ENCODE measurements at regions not wholly inside any gene's neighbourhood (a gene's known extent, or its start where the extent isn't known, plus 50 kb on each side); places are given as distances from the start of the nearest gene placed in this dataset.

DNA sequence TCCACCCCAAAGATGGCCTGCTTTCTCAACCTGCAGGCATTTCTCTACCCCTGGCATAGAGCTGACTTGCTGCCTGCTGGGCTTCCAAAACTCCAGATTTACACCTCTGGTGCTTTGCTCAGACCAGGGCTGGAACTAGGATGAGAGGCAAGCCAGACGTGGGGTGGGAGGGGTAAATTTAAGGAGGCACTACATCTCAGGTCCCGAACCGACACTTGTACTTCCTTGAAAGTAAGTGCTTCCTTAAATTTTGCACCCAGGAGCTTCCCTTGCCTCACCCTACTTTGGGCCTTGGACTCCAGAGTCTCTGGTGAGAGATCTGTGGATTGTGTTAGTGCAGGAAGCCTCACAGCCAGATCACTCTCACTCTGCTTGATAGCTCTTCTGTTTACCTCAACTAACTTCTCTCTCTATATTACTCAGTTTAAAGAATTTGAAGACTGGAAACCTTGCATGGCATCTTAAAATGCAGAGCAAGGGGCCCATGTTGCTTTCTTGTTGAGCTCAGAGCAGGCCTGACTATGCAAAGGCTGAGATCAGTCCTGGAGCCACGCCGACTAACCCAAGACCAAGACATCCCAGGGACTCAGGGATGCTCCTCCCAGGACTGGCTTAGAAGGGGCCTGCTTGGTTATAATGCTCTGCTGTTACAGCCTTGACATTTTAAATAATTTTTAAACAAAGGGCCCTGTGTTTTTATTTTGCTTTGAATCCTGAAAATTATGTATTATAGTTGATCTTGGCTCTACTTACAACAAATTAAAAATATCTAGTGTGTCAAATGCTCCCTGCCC, 145.0 kb upstream of the LEF1 start:
- H3K9me3 ChIP-seq (ENCODE audit: control insufficient read depth, insufficient read depth, low read length), result no peaks in the 10 kb centered on the region
- Mint-ChIP-seq H3K27me3 (ENCODE audit: low read depth in 2 of 2) (peaks cover 12 to 24% of the 10 kb centered on the region in 2 donors), H3K4me3 (no peak overlapping the region), H3K9me3 (no peaks in the 10 kb centered on the region), H3K4me1 (no peaks in the 10 kb centered on the region), H3K27ac (no peak overlapping the region), H3K36me3 (no peaks in the 10 kb centered on the region)
- no peaks in the 10 kb centered on the region for H3K36me3 ChIP-seq (ENCODE audit: control insufficient read depth, insufficient read depth, low read length)
- DNase-seq (no peak), ATAC-seq (no peak)
- no peaks in the 10 kb centered on the region for H3K4me1 ChIP-seq (ENCODE audit: control insufficient read depth, insufficient read depth, low read length)
- peaks cover 2% of the 10 kb centered on the region for H3K27me3 ChIP-seq (ENCODE audit: control insufficient read depth, insufficient read depth, low read length)
- TF ChIP-seq, protein P1, sequence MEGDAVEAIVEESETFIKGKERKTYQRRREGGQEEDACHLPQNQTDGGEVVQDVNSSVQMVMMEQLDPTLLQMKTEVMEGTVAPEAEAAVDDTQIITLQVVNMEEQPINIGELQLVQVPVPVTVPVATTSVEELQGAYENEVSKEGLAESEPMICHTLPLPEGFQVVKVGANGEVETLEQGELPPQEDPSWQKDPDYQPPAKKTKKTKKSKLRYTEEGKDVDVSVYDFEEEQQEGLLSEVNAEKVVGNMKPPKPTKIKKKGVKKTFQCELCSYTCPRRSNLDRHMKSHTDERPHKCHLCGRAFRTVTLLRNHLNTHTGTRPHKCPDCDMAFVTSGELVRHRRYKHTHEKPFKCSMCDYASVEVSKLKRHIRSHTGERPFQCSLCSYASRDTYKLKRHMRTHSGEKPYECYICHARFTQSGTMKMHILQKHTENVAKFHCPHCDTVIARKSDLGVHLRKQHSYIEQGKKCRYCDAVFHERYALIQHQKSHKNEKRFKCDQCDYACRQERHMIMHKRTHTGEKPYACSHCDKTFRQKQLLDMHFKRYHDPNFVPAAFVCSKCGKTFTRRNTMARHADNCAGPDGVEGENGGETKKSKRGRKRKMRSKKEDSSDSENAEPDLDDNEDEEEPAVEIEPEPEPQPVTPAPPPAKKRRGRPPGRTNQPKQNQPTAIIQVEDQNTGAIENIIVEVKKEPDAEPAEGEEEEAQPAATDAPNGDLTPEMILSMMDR (IDR thresholded peaks at IDR 0.05), result no peak
- 89% methylated on average over 5 of the region's 5 CpGs for WGBS (ENCODE audit: insufficient coverage)
- intact Hi-C loops (cut with micrococcal nuclease), result no loop called here
- H3K4me3 ChIP-seq (ENCODE audit: low read length), result no peak overlapping the region
- no peak overlapping the region for H3K27ac ChIP-seq (ENCODE audit: low read length)

GRCh38 chr4:108311313-108311712, 142.6 kb upstream of the LEF1 start:
- Mint-ChIP-seq H3K27me3 (ENCODE audit: low read depth in 2 of 2) (peaks cover 10 to 27% of the 10 kb centered on the region in 2 donors), H3K36me3 (no peaks in the 10 kb centered on the region), H3K4me3 (no peak overlapping the region), H3K9me3 (no peaks in the 10 kb centered on the region), H3K27ac (no peak overlapping the region), H3K4me1 (no peaks in the 10 kb centered on the region)
- Histone ChIP-seq H3K27ac (ENCODE audit: low read length) (no peak overlapping the region), H3K9me3 (ENCODE audit: control insufficient read depth, insufficient read depth, low read length) (no peaks in the 10 kb centered on the region), H3K36me3 (ENCODE audit: control insufficient read depth, insufficient read depth, low read length) (no peaks in the 10 kb centered on the region), H3K4me1 (ENCODE audit: control insufficient read depth, insufficient read depth, low read length) (no peaks in the 10 kb centered on the region), H3K4me3 (ENCODE audit: low read length) (no peak overlapping the region), H3K27me3 (ENCODE audit: control insufficient read depth, insufficient read depth, low read length) (peaks cover 2% of the 10 kb centered on the region)
- TF ChIP-seq, protein P1 (IDR thresholded peaks at IDR 0.05), result no peak
- no peak for DNase-seq
- WGBS (ENCODE audit: insufficient coverage), result 90% methylated on average over 1 of the region's 1 CpG
- intact Hi-C loops (cut with micrococcal nuclease), result no loop called here
- no peak for ATAC-seq

DNA sequence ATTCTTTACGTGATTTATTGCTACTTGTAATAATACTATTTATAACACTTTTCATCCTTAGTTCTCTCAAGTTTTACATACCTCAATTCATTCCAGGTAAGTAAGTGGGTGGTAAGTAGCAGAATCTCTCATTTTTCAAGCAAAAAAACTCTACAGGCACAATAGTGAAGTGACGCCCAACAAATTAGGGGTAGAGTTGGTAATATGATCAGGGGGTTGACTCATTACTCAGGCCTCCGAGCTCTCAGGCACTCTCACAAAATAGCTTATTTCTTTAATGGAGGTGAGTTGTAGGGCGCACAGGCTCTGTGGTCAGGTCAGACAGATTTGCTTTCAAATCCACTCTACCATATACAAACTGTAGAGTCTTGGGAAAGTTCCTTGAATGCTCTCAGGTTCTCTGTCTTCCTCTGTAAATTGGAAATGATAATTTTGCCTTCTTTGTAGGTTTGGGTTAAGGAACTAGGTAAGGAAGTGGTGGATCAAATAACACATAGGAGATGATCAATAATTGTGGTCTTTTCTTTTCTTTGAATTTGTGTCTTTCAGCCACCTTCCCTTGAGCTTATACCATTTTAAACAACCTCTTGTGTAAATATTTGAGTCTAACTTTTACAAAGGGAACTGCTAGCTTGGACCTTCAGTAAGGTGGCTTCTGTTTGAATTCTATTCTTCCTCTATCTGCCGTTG, 134.9 kb upstream of the LEF1 start:
- TF ChIP-seq, protein P1 (IDR thresholded peaks at IDR 0.05), result no peak
- Histone ChIP-seq H3K4me1 (ENCODE audit: control insufficient read depth, insufficient read depth, low read length) (no peaks in the 10 kb centered on the region), H3K9me3 (ENCODE audit: control insufficient read depth, insufficient read depth, low read length) (no peaks in the 10 kb centered on the region), H3K27me3 (ENCODE audit: control insufficient read depth, insufficient read depth, low read length) (no peaks in the 10 kb centered on the region), H3K36me3 (ENCODE audit: control insufficient read depth, insufficient read depth, low read length) (no peaks in the 10 kb centered on the region), H3K27ac (ENCODE audit: low read length) (no peak overlapping the region), H3K4me3 (ENCODE audit: low read length) (no peak overlapping the region)
- Mint-ChIP-seq H3K4me3 (no peak overlapping the region), H3K27me3 (ENCODE audit: low read depth in 2 of 2) (peaks cover 11 to 14% of the 10 kb centered on the region in 2 donors), H3K4me1 (no peaks in the 10 kb centered on the region), H3K27ac (no peak overlapping the region), H3K9me3 (no peaks in the 10 kb centered on the region), H3K36me3 (no peaks in the 10 kb centered on the region)
- WGBS (ENCODE audit: insufficient coverage), result 100% methylated on average over 1 of the region's 5 CpGs
- ATAC-seq (no peak), DNase-seq (no peak)
- intact Hi-C loops (cut with micrococcal nuclease), result no loop called here
